Raji (cell line): ENCODE measurements at regions not wholly inside any gene's neighbourhood (a gene's known extent, or its start where the extent isn't known, plus 50 kb on each side); places are given as distances from the start of the nearest gene placed in this dataset.

Experiments
- POLR2A ChIP-seq: IDR thresholded peaks from 2 replicates; pipeline ENCODE4 v1.6.1; 2011; ENCODE audit warnings: low read depth, low read length, control low read depth; ENCODE audit not compliant: insufficient read depth

DNA sequence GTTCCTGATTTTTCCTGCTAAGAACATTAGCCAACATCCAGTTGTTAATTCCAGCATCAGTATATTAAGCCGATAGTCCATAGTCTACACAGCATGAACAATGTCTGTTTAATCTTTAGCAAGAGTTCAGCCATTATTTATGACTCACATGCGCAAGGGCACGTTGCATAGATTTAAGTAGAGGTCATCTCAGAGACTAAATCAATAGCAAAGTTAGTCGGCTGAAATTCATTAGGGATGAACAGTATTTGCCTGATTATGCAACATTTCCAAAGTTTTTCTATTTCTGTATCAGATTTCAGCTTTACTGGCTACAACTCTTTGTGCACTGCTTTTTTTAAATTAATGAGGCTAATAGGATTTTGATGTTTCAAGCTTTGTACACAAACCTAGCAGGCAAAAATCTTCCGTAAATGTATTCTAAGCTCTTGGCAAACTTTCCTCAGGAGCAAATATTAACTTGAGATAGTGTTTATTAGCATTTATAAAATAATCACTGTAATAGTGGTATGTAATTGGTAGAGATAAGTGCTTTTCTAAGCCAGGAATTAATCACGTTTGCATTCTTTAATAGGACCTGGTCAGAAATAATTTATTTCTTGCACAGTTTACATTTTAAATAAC lies 578.7 kb upstream of the ID2 start:
- TF ChIP-seq POLR2A = no peak

- TF ChIP-seq POLR2A = no peak
Measured at GRCh38 chr2:8107150-8107549, 574.7 kb upstream of the ID2 start.

DNA sequence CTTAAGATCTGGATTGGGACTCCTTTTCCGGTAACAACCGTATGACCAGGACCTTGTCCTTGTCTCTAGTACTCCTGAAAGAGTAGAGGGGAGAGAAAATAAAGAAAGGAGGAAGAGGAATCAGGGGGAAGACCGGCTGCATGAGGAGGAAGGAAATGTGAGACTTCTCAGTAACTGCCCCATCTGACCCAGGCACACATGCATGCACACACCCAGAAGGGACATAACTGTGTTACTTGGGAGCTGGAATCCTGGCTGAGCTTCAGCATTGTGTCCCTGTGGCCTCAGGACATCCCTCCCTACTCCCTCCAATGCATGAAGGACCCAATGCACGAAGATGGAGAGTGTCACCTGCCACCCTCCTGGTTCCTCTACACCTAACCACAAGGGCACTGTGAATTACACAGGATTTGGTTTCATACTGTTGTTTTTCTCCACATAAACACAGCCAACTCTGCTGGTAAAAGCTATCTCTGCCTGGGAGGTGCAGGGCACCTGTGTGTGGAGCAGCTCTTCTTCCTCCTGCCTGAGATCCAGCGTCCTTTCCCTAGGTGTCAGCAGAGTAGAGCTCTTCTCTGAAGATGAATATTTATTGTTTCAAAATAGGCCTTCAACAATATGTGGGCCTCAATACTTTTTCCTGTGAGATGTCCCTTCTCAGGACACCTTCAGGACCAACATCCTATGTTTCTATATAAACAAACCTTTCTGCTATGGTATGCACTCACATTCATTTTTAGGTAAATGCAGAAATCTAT lies 574.1 kb upstream of the ID2 start:
- no peak for TF ChIP-seq POLR2A

GRCh38 chr2:8110716-8111115 lies 571.1 kb upstream of the ID2 start:
- no peak for TF ChIP-seq POLR2A

- no peak for TF ChIP-seq POLR2A
Measured at GRCh38 chr2:8111193-8111592, 570.7 kb upstream of the ID2 start.

DNA sequence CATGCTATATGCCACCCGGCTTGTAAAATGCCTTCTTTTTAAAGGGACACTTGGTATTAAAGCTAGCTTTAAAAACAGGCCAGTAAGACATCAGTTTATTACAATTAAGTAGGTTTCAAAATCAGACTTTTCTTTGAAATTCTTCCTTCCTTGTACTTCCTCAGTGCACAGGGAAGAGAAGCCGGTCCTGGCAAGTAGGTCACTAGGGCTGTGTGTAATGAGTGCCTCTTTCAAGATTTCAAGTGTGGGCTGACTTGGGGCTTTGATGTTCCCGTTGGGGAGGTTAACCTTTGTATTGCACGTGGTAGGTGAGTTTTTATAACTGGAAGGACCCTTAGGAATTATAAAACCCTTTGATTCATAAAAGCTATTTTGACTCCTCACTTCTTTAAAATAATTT lies 566.4 kb upstream of the ID2 start:
- no peak for TF ChIP-seq POLR2A

- TF ChIP-seq POLR2A = no peak
Measured at GRCh38 chr2:8115966-8116365, 565.9 kb upstream of the ID2 start.

DNA sequence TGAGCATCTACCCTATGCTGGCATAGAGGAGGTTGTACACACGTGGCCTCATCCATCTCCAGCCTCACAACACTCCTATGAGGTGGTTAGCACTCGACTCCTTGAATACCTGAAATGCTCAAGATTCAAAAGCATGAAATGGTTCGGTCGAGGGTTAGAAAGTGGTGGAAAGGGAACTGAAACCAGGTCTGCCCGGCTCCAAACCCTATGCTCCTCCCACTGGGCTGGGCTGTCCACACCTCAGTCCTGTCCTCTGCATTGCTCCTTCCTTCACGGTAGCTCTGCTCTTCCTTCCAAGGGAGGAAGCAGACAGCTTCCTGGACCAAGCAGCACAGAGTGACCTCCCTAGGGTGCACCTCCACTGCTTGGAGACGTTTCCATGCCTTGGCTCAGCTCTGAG lies 565.2 kb upstream of the ID2 start:
- TF ChIP-seq POLR2A = no peak

DNA sequence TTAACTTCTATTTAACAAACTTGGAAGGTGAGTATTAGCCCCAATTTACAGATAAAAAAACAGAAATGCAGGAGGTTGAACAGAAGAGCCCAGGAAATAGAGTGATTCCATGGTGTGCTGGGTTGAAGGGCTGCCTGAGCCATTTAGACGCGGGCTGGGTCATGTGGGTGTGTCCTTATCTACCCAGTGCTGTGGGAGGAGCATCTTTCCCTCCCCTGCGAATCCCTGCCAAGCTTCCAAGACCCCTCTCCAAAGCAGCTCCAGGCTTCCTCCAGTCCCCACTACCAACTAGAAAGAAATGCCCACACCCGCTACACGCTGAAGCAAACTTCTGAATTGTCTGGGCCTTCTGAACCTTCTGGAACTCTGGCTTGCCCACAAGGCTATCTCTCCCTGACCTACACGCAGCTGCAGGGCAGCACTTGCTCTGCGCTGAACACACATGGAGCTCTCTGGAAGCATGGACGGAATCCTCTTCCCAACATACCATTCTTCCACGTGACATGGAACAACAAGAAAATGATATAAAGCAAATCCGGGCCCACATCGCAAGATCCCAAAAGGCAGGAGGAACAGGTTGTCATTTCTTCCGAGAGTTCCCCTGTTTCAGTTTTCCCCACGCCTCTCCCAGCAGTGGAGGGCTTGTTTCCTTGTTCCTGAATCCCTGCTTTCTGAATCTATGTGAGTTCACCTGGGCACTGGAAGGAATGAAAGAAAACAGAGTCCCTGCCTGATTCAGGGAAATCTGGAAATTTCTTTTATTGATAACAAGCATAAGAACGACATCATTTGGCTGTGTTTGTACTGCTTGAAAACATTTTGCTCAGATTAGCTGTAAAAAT lies 562.7 kb upstream of the ID2 start:
- no peak for TF ChIP-seq POLR2A

- no peak for TF ChIP-seq POLR2A
Measured at GRCh38 chr2:8119782-8120505, 561.9 kb upstream of the ID2 start.

DNA sequence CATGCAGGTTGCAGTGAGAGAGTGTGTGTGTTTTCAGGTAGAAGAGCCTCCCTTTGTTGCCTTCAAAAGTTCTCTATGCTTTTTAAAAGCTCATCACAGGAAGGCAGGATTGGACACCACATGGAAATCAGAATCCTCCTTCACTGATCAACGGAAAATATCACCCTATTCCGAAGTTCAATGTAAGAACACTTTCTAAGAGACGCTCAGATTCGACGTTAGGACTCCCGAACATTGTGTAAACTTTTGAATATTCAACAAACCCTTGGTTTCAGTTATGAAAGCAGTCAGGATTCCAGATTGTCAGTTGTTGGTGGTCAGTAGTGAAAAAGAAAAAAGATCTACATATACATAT lies 561.4 kb upstream of the ID2 start:
- TF ChIP-seq POLR2A = no peak

GRCh38 chr2:8121022-8121825 lies 560.6 kb upstream of the ID2 start:
- TF ChIP-seq POLR2A = no peak

GRCh38 chr2:8121826-8122513 lies 559.9 kb upstream of the ID2 start:
- TF ChIP-seq POLR2A = no peak

DNA sequence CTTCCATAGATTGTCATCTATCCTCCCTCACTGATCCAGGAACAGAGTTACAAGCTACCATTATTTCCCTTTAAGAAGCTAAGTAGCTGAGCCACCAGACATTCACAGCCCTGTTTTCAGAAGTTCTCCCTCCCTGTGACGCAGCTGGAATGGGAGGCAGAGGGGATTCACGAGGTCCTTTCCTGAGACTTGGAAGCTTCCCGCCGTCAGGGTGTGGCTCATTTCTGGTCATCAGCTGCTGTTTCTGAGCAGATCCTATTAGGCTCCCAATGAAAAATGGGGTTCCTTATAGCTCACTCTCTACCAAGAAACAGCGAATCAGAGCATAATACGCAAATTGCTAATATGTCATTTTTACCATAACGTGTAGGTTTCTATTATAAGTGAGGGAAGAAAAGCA lies 559.3 kb upstream of the ID2 start:
- TF ChIP-seq POLR2A = no peak
